GM12872 (cell line): ENCODE measurements at regions not wholly inside any gene's neighbourhood (a gene's known extent, or its start where the extent isn't known, plus 50 kb on each side); places are given as distances from the start of the nearest gene placed in this dataset.

ENCODE experiments used
- CTCF ChIP-seq: IDR thresholded peaks from 3 replicates; pipeline ENCODE4 v1.5.1; 2011; ENCODE audit warnings: low read depth, mild to moderate bottlenecking, low read length, moderate library complexity; ENCODE audit not compliant: insufficient read depth

DNA sequence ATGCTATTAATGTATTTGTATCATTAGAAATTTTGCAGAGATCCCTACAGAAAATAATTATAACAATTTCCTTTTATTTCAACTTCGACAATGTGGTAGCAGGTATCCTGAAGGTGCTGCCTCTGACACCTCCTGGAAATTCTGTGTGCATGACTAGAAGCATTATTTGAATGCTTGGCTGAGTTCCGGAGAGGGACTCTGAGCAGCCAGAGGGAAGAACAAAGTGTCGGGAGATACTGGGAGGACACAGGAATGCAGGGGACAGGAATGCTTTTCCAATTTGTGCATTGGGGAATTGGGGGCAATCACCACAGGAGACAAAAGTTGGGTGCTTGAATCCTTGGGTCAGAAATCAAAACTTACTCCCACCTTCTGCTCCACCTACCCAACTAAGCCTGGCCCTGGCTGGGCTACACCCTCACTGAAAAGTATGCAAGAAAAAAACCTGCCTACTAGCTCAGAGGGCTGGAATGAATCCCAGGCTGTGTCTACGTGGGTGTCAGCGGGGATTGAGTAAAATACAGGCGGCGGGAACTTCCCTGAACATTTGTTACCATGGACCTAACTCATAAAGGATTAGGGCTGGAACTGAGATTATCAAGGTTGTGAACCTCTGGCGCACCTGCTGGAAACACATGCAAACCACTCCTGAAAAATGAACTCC is 299.3 kb downstream of the SOX11 start:
- no peak for TF ChIP-seq CTCF

GRCh38 chr2:5995832-5996231 is 303.6 kb downstream of the SOX11 start:
- no peak for TF ChIP-seq CTCF

- TF ChIP-seq CTCF, result no peak
Measured at GRCh38 chr2:6008186-6008585, 316.0 kb downstream of the SOX11 start.

GRCh38 chr2:6008726-6009125 is 316.5 kb downstream of the SOX11 start:
- TF ChIP-seq CTCF, result no peak

- TF ChIP-seq CTCF, result no peak
Measured at GRCh38 chr2:6010163-6010562, 318.0 kb downstream of the SOX11 start.

DNA sequence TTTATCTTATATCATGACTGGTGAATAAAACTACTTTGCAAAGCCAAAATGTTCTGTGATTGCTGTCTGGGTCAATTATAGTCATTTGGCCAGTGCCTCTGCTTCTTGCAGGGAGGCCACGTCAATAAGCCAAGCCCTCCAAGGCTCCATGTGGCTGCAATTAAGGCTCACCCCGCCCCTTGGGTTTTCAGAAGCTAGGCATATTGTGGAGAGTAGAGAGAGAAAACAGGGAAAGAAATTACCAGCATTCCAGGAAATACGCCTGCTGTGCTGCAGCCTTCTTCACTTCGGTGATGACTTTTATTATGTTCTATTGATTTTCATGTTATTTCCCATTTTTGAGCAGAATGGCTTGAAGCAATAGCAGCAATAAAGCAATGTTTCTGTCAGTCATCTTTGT is 319.7 kb downstream of the SOX11 start:
- no peak for TF ChIP-seq CTCF

GRCh38 chr2:6017736-6018286 is 325.6 kb downstream of the SOX11 start:
- TF ChIP-seq CTCF, result no peak

DNA sequence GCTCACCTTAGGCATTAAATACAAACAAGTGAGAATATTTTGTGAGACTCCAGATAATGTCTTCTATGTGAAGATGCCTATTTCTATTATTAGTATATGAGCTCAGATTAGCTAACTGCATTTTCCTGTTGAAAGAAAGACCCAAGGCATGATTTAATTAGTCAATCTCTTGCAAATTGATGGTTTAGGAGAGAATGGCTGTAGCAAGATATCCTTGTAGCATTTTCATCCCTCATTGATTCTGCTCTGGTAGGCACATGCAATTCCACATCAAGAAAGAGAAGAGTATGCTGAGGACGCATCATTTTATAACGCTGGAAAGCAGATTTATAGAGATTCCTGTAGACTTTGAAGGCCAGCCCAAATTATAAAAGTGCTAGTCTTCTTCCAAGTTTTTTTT is 332.0 kb downstream of the SOX11 start:
- no peak for TF ChIP-seq CTCF
